ENCODE measurements at regions not wholly inside any gene's neighbourhood (a gene's known extent, or its start where the extent isn't known, plus 50 kb on each side); places are given as distances from the start of the nearest gene placed in this dataset.
"Not testable (repeated sequence)": the region's sequence is repeated elsewhere in the genome, so short reads cannot be mapped to it uniquely, and the experiment has no call there.

DNA sequence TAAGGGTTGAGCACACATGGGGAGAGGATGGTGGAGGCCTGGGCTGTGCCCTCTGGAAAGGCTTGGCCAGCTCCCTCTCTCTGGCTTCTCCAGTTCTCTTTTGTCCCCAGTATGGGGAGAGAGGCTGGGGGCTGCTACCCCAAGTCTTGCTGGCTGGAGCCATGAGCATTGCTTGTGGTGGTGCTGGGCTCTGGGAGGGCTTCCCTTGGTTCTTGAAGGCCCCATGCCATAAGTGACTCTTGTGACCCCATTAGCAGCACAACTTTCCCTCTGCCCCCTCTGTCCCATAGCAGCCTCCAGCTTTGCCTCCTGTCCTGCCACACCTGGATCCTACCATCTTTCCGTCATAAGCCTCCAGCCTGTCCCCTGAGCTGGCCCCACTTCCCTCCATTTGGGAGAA, 177.5 kb downstream of the TRIM43 start:
- TF ChIP-seq, protein P1, sequence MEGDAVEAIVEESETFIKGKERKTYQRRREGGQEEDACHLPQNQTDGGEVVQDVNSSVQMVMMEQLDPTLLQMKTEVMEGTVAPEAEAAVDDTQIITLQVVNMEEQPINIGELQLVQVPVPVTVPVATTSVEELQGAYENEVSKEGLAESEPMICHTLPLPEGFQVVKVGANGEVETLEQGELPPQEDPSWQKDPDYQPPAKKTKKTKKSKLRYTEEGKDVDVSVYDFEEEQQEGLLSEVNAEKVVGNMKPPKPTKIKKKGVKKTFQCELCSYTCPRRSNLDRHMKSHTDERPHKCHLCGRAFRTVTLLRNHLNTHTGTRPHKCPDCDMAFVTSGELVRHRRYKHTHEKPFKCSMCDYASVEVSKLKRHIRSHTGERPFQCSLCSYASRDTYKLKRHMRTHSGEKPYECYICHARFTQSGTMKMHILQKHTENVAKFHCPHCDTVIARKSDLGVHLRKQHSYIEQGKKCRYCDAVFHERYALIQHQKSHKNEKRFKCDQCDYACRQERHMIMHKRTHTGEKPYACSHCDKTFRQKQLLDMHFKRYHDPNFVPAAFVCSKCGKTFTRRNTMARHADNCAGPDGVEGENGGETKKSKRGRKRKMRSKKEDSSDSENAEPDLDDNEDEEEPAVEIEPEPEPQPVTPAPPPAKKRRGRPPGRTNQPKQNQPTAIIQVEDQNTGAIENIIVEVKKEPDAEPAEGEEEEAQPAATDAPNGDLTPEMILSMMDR (IDR thresholded peaks at IDR 0.05): not testable (repeated sequence)
- not testable (repeated sequence) for TF ChIP-seq POLR2A (IDR thresholded peaks at IDR 0.05)
